Stimulated activated CD4-positive, alpha-beta T cell treated with anti-CD3 and anti-CD28 coated beads, Interleukin-2, amount 100 ng/mL, for 48 hours (primary cell): ENCODE measurements at regions not wholly inside any gene's neighbourhood (a gene's known extent, or its start where the extent isn't known, plus 50 kb on each side); places are given as distances from the start of the nearest gene placed in this dataset.

Experiments used
- DNase-seq, 2 donors: peaks; one replicate each; pipeline ENCODE4 v3.0.0-alpha.2; 2020

- no peak for DNase-seq
Measured at GRCh38 chr12:127687181-127687580, 579.8 kb upstream of the TMEM132C start.

- DNase-seq, result no peak
Measured at GRCh38 chr12:127688906-127689428, 578.0 kb upstream of the TMEM132C start.

GRCh38 chr12:127690161-127690560, 576.8 kb upstream of the TMEM132C start:
- DNase-seq, result no peak

GRCh38 chr12:127696963-127697362, 570.0 kb upstream of the TMEM132C start:
- no peak for DNase-seq

- DNase-seq, result no peak
Measured at GRCh38 chr12:127703026-127703425, 563.9 kb upstream of the TMEM132C start.

GRCh38 chr12:127711108-127711507, 555.9 kb upstream of the TMEM132C start:
- DNase-seq, result no peak

GRCh38 chr12:127712561-127712960, 554.4 kb upstream of the TMEM132C start:
- no peak for DNase-seq

- DNase-seq, result no peak
Measured at GRCh38 chr12:127716166-127716565, 550.8 kb upstream of the TMEM132C start.

- no peak for DNase-seq
Measured at GRCh38 chr12:127717278-127717677, 549.7 kb upstream of the TMEM132C start.

GRCh38 chr12:127720334-127720733, 546.6 kb upstream of the TMEM132C start:
- DNase-seq, result no peak

- no peak for DNase-seq
Measured at GRCh38 chr12:127722611-127723010, 544.4 kb upstream of the TMEM132C start.

- no peak for DNase-seq
Measured at GRCh38 chr12:127723251-127723650, 543.7 kb upstream of the TMEM132C start.

GRCh38 chr12:127726671-127727315, 540.2 kb upstream of the TMEM132C start:
- DNase-seq, result no peak

GRCh38 chr12:127728285-127728684, 538.7 kb upstream of the TMEM132C start:
- DNase-seq, result no peak

GRCh38 chr12:127728729-127729128, 538.2 kb upstream of the TMEM132C start:
- no peak for DNase-seq

GRCh38 chr12:127729381-127729780, 537.6 kb upstream of the TMEM132C start:
- DNase-seq, result no peak

GRCh38 chr12:127731657-127732056, 535.3 kb upstream of the TMEM132C start:
- no peak for DNase-seq

- DNase-seq, result no peak
Measured at GRCh38 chr12:127742231-127742630, 524.7 kb upstream of the TMEM132C start.

- DNase-seq, result no peak
Measured at GRCh38 chr12:127745469-127746212, 521.3 kb upstream of the TMEM132C start.

- DNase-seq, result no peak
Measured at GRCh38 chr12:127749416-127749815, 517.6 kb upstream of the TMEM132C start.

GRCh38 chr12:127750076-127750840, 516.7 kb upstream of the TMEM132C start:
- DNase-seq, result no peak

- DNase-seq, result no peak
Measured at GRCh38 chr12:127752802-127753201, 514.2 kb upstream of the TMEM132C start.

- DNase-seq, result no peak
Measured at GRCh38 chr12:127760357-127760756, 506.6 kb upstream of the TMEM132C start.

- DNase-seq, result no peak
Measured at GRCh38 chr12:127760996-127761395, 506.0 kb upstream of the TMEM132C start.
